ENCODE measurements at regions not wholly inside any gene's neighbourhood (a gene's known extent, or its start where the extent isn't known, plus 50 kb on each side); places are given as distances from the start of the nearest gene placed in this dataset.

- no peaks in the 10 kb centered on the region for H3K27me3 ChIP-seq (ENCODE audit: insufficient read depth, low read length)
- no peak for FAIRE-seq
- no peaks in the 10 kb centered on the region for H3K9me3 ChIP-seq (ENCODE audit: insufficient read depth, low read depth, low read length)
- Mint-ChIP-seq H3K4me3 (ENCODE audit: unreplicated experiment) (no peak overlapping the region), H3K4me1 (ENCODE audit: low read depth, unreplicated experiment) (peaks cover 4% of the 10 kb centered on the region), H3K27me3 (ENCODE audit: low read depth, unreplicated experiment) (no peaks in the 10 kb centered on the region), H3K36me3 (ENCODE audit: low read depth, unreplicated experiment) (no peaks in the 10 kb centered on the region), H3K9me3 (ENCODE audit: unreplicated experiment) (no peaks in the 10 kb centered on the region), H3K27ac (ENCODE audit: unreplicated experiment) (no peak overlapping the region)
- no peak overlapping the region for H2AFZ ChIP-seq (ENCODE audit: low read depth, low read length)
- TF ChIP-seq EZH2 (IDR thresholded peaks at IDR 0.05; ENCODE audit: insufficient read depth, low read length) (no peak), CTCF (IDR thresholded peaks at IDR 0.05; ENCODE audit: insufficient read depth, low read depth, low read length) (no peak)
- H3K4me3 ChIP-seq (ENCODE audit: insufficient read depth, low read depth, low read length): no peak overlapping the region
- H3K27ac ChIP-seq (ENCODE audit: low read depth, low read length): no peak overlapping the region
- H4K20me1 ChIP-seq (ENCODE audit: insufficient read depth, low read length): no peaks in the 10 kb centered on the region
- H3K4me1 ChIP-seq (ENCODE audit: insufficient read depth, low read length): no peaks in the 10 kb centered on the region
- H3K79me2 ChIP-seq (ENCODE audit: insufficient read depth, low read length): no peaks in the 10 kb centered on the region
- no peak overlapping the region for H3K9ac ChIP-seq (ENCODE audit: low read length)
- no peaks in the 10 kb centered on the region for H3K36me3 ChIP-seq (ENCODE audit: insufficient read depth, low read length)
- no peak overlapping the region for H3K4me2 ChIP-seq (ENCODE audit: low read length)
- DNase-seq (ENCODE audit: low read depth): no peak
These were observed 945.2 kb upstream of the SLC35B3 start for GRCh38 chr6:9380568-9380967.

- no peaks in the 10 kb centered on the region for H3K36me3 Mint-ChIP-seq (ENCODE audit: low read depth, unreplicated experiment)
- Histone ChIP-seq H3K36me3 (ENCODE audit: insufficient read depth, low read length) (no peaks in the 10 kb centered on the region), H3K9me3 (ENCODE audit: insufficient read depth, low read depth, low read length) (no peaks in the 10 kb centered on the region), H3K27me3 (ENCODE audit: insufficient read depth, low read length) (no peaks in the 10 kb centered on the region), H3K4me2 (ENCODE audit: low read length) (no peak overlapping the region), H3K79me2 (ENCODE audit: insufficient read depth, low read length) (no peaks in the 10 kb centered on the region), H3K4me1 (ENCODE audit: insufficient read depth, low read length) (no peaks in the 10 kb centered on the region), H2AFZ (ENCODE audit: low read depth, low read length) (no peak overlapping the region), H3K4me3 (ENCODE audit: insufficient read depth, low read depth, low read length) (no peak overlapping the region), H3K9ac (ENCODE audit: low read length) (no peak overlapping the region), H4K20me1 (ENCODE audit: insufficient read depth, low read length) (no peaks in the 10 kb centered on the region), H3K27ac (ENCODE audit: low read depth, low read length) (no peak overlapping the region)
- peaks cover 4% of the 10 kb centered on the region for H3K4me1 Mint-ChIP-seq (ENCODE audit: low read depth, unreplicated experiment)
- no peak for DNase-seq (ENCODE audit: low read depth)
- TF ChIP-seq CTCF (IDR thresholded peaks at IDR 0.05; ENCODE audit: insufficient read depth, low read depth, low read length) (no peak), EZH2 (IDR thresholded peaks at IDR 0.05; ENCODE audit: insufficient read depth, low read length) (no peak)
- no peak overlapping the region for H3K4me3 Mint-ChIP-seq (ENCODE audit: unreplicated experiment)
- H3K27me3 Mint-ChIP-seq (ENCODE audit: low read depth, unreplicated experiment): no peaks in the 10 kb centered on the region
- H3K9me3 Mint-ChIP-seq (ENCODE audit: unreplicated experiment): no peaks in the 10 kb centered on the region
- H3K27ac Mint-ChIP-seq (ENCODE audit: unreplicated experiment): no peak overlapping the region
- FAIRE-seq: no peak
These were observed 938.0 kb upstream of the SLC35B3 start for GRCh38 chr6:9373308-9373707.

- no peak overlapping the region for H3K27ac ChIP-seq (ENCODE audit: low read depth, low read length)
- Mint-ChIP-seq H3K27me3 (ENCODE audit: low read depth, unreplicated experiment) (no peaks in the 10 kb centered on the region), H3K9me3 (ENCODE audit: unreplicated experiment) (peaks cover 1% of the 10 kb centered on the region), H3K36me3 (ENCODE audit: low read depth, unreplicated experiment) (no peaks in the 10 kb centered on the region), H3K4me1 (ENCODE audit: low read depth, unreplicated experiment) (no peaks in the 10 kb centered on the region), H3K4me3 (ENCODE audit: unreplicated experiment) (no peak overlapping the region), H3K27ac (ENCODE audit: unreplicated experiment) (no peak overlapping the region)
- H3K4me1 ChIP-seq (ENCODE audit: insufficient read depth, low read length): no peaks in the 10 kb centered on the region
- no peak overlapping the region for H3K9ac ChIP-seq (ENCODE audit: low read length)
- no peaks in the 10 kb centered on the region for H3K36me3 ChIP-seq (ENCODE audit: insufficient read depth, low read length)
- H3K27me3 ChIP-seq (ENCODE audit: insufficient read depth, low read length): no peaks in the 10 kb centered on the region
- no peak overlapping the region for H3K4me3 ChIP-seq (ENCODE audit: insufficient read depth, low read depth, low read length)
- TF ChIP-seq CTCF (IDR thresholded peaks at IDR 0.05; ENCODE audit: insufficient read depth, low read depth, low read length): no peak
- no peak for DNase-seq (ENCODE audit: low read depth)
- no peak overlapping the region for H3K4me2 ChIP-seq (ENCODE audit: low read length)
- H3K79me2 ChIP-seq (ENCODE audit: insufficient read depth, low read length): no peaks in the 10 kb centered on the region
- no peak for FAIRE-seq
- no peak overlapping the region for H2AFZ ChIP-seq (ENCODE audit: low read depth, low read length)
- no peaks in the 10 kb centered on the region for H3K9me3 ChIP-seq (ENCODE audit: insufficient read depth, low read depth, low read length)
- no peaks in the 10 kb centered on the region for H4K20me1 ChIP-seq (ENCODE audit: insufficient read depth, low read length)
These were observed 935.1 kb upstream of the SLC35B3 start for GRCh38 chr6:9370480-9370879.
